Transverse colon (tissue), 4 donors: ENCODE measurements at regions not wholly inside any gene's neighbourhood (a gene's known extent, or its start where the extent isn't known, plus 50 kb on each side); places are given as distances from the start of the nearest gene placed in this dataset.

Source experiments
- POLR2A ChIP-seq: fragments of 450-650 bp; IDR thresholded peaks from one replicate; pipeline ENCODE4 v1.6.1; 2016; ENCODE audit warnings: antibody characterized with exemption, mild to moderate bottlenecking, moderate library complexity
- POLR2AphosphoS5 ChIP-seq, 3 donors: sonication (generic); formaldehyde crosslinking; IDR thresholded peaks; one replicate each; pipeline ENCODE4 v1.6.1; 2016; ENCODE audit warnings: antibody characterized with exemption in 3 of 3
- TF ChIP-seq, protein P1 (sequence below), 5 experiments: fragments of 200-600 bp in 3 of 5; fragments of 450-650 bp in 2 of 5; sonication (generic) in 3 of 5; IDR thresholded peaks; 1 replicate in 2 of 5; 2 replicates in 3 of 5; pipeline ENCODE4 v1.5.1; 2016 to 2017; ENCODE audit warnings: antibody characterized with exemption in 5 of 5, inconsistent platforms in 3 of 5, mild to moderate bottlenecking in 2 of 5, moderate library complexity in 1 of 5

DNA sequence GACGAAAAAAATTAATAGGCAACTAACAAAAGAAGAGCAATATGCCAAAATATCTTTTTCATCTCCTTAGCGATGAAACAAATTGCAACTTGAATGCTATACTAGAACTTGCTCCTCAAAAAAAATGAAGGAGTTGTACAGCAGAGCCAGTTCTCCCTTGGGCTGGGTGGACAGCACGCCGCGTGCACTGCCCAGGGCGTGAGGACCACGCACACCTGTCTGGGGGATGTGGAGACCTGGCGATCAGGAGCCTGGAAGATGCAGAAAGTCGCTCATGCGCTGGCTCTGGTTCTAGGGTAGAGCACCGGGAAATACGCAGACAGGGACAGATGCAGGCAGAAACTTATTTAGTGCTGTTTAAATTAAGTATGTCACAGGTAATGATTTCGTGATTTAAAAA lies 342.0 kb upstream of the IRX4 start:
- TF ChIP-seq, protein P1, sequence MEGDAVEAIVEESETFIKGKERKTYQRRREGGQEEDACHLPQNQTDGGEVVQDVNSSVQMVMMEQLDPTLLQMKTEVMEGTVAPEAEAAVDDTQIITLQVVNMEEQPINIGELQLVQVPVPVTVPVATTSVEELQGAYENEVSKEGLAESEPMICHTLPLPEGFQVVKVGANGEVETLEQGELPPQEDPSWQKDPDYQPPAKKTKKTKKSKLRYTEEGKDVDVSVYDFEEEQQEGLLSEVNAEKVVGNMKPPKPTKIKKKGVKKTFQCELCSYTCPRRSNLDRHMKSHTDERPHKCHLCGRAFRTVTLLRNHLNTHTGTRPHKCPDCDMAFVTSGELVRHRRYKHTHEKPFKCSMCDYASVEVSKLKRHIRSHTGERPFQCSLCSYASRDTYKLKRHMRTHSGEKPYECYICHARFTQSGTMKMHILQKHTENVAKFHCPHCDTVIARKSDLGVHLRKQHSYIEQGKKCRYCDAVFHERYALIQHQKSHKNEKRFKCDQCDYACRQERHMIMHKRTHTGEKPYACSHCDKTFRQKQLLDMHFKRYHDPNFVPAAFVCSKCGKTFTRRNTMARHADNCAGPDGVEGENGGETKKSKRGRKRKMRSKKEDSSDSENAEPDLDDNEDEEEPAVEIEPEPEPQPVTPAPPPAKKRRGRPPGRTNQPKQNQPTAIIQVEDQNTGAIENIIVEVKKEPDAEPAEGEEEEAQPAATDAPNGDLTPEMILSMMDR (IDR thresholded peaks at IDR 0.05) = no peak
- TF ChIP-seq POLR2A (no peak), POLR2AphosphoS5 (IDR thresholded peaks at IDR 0.05) (no peak)
